ENCODE measurements at regions not wholly inside any gene's neighbourhood (a gene's known extent, or its start where the extent isn't known, plus 50 kb on each side); places are given as distances from the start of the nearest gene placed in this dataset.
"Not testable (repeated sequence)": the region's sequence is repeated elsewhere in the genome, so short reads cannot be mapped to it uniquely, and the experiment has no call there.

DNA sequence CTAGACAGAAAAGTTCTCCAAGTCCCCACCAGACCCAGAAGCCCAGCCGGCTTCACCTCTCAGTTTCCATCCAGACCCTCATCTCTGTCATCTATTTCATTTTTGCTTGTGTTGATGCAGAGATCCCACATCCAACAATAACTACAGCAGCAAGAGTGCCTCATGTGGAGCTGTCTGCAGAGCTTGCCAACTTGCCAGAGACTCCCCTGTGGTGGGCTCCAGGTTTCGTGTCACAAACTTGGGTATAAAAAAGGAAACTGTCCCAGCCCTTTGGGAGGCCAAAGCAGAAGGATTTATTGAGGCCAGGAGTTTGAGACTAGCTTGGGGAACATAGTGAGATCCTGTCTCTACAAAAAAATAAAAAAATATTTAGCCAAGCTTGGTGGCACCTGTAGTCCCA, 182.4 kb upstream of the ATP10A start:
- DNase-seq (ENCODE audit: low spot score): no peak
- Histone ChIP-seq H3K36me3 (no peaks in the 10 kb centered on the region), H3K27ac (no peak overlapping the region), H3K4me1 (no peaks in the 10 kb centered on the region), H3K4me3 (no peak overlapping the region), H3K27me3 (no peaks in the 10 kb centered on the region), H3K9me3 (peaks cover 0 to 4% of the 10 kb centered on the region in 2 donors)
- TF ChIP-seq, protein P1, sequence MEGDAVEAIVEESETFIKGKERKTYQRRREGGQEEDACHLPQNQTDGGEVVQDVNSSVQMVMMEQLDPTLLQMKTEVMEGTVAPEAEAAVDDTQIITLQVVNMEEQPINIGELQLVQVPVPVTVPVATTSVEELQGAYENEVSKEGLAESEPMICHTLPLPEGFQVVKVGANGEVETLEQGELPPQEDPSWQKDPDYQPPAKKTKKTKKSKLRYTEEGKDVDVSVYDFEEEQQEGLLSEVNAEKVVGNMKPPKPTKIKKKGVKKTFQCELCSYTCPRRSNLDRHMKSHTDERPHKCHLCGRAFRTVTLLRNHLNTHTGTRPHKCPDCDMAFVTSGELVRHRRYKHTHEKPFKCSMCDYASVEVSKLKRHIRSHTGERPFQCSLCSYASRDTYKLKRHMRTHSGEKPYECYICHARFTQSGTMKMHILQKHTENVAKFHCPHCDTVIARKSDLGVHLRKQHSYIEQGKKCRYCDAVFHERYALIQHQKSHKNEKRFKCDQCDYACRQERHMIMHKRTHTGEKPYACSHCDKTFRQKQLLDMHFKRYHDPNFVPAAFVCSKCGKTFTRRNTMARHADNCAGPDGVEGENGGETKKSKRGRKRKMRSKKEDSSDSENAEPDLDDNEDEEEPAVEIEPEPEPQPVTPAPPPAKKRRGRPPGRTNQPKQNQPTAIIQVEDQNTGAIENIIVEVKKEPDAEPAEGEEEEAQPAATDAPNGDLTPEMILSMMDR (IDR thresholded peaks at IDR 0.05): no peak

DNA sequence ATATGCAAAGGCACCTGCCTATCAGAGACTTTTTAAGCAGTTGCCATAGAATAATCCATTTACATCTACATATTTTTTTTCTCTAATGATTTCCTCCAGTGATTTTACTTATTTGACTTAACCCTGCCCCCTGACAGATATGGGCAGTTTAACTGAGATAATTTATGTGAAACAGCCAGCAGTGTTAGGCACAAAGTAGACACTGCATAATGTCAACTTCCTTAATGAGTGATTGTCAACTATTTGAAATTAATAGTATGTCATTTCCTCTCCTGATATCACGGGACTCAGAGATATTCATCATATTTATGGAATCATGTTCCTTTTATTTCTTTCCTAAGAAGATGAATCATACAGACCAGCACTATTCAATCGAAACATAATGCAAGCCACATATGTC, 179.9 kb upstream of the ATP10A start:
- Histone ChIP-seq H3K4me1 (no peaks in the 10 kb centered on the region), H3K4me3 (no peak overlapping the region), H3K36me3 (no peaks in the 10 kb centered on the region), H3K27me3 (no peaks in the 10 kb centered on the region), H3K9me3 (peaks cover 0 to 4% of the 10 kb centered on the region in 2 donors), H3K27ac (no peak overlapping the region)
- no peak for DNase-seq (ENCODE audit: low spot score)
- TF ChIP-seq, protein P1 (IDR thresholded peaks at IDR 0.05): no peak

DNA sequence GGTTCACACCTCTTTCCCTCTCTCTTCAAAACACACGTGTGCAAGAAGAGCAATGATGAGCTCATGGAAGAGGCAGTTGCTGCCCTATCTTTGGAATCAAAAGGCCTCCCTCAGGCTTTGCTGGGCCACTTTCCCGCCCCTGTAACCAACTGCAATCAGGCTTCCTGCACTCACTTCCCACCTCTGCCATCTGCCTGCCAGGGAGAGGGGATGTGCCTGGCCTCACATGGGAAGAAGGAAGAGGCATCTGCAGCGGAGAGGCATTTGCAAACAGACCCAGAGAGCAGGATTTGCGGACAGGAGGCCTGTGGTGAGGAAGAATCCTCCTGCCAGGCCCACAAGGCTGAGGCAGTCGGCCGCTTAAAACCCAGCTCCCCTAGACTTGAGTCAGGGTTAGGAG, 175.6 kb upstream of the ATP10A start:
- TF ChIP-seq, protein P1 (IDR thresholded peaks at IDR 0.05): no peak
- H3K27ac ChIP-seq: no peak overlapping the region
- H3K27me3 ChIP-seq: no peaks in the 10 kb centered on the region
- H3K9me3 ChIP-seq: peaks cover 0 to 4% of the 10 kb centered on the region in 2 donors
- DNase-seq (ENCODE audit: low spot score): no peak
- H3K4me1 ChIP-seq: no peaks in the 10 kb centered on the region
- no peaks in the 10 kb centered on the region for H3K36me3 ChIP-seq
- no peak overlapping the region for H3K4me3 ChIP-seq

DNA sequence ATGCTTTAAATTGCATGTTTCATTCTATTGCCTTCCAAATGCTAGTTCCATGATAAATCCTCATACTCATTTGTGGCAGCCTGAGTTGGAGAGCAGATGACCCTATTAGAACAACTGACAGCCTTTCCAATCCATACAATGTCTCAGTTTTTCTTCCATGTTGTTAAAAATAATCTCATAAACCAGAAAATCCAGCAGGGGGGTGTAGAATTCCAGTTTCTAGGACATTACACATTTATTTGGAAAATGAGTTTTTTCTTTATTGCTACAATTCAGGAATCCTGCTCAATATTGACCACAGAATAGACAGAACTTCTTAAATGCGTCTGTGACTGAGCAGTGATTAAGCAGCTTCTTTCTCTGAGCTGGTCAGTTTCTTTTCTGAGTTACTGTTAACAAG, 174.2 kb upstream of the ATP10A start:
- DNase-seq (ENCODE audit: low spot score): no peak
- no peak overlapping the region for H3K4me3 ChIP-seq
- no peaks in the 10 kb centered on the region for H3K4me1 ChIP-seq
- TF ChIP-seq, protein P1 (IDR thresholded peaks at IDR 0.05): no peak
- no peaks in the 10 kb centered on the region for H3K36me3 ChIP-seq
- H3K27ac ChIP-seq: no peak overlapping the region
- H3K9me3 ChIP-seq: peaks cover 0 to 4% of the 10 kb centered on the region in 2 donors
- H3K27me3 ChIP-seq: no peaks in the 10 kb centered on the region

DNA sequence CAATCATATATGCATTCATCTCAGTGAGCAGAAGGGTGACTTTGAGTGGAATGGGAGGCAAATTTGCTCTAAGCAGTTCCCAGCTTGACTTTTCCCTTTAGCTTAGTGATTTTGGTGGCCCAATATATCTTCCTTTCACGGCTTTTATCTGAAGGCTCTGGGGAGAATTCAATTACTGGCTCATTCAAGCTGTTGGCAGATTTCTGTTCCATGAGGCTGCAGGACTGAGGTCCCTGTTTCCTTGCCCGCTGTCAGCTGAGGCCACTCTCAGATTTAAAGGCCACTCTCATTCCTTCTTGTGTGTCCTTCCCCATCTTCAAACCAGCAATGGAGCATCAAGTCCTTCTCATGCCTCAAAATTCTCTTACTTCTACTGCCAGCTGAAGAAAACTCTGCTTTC, 170.4 kb upstream of the ATP10A start:
- H3K27me3 ChIP-seq: no peaks in the 10 kb centered on the region
- no peak overlapping the region for H3K4me3 ChIP-seq
- TF ChIP-seq, protein P1 (IDR thresholded peaks at IDR 0.05): no peak
- no peaks in the 10 kb centered on the region for H3K9me3 ChIP-seq
- H3K27ac ChIP-seq: no peak overlapping the region
- DNase-seq (ENCODE audit: low spot score): no peak
- H3K36me3 ChIP-seq: no peaks in the 10 kb centered on the region
- no peaks in the 10 kb centered on the region for H3K4me1 ChIP-seq

DNA sequence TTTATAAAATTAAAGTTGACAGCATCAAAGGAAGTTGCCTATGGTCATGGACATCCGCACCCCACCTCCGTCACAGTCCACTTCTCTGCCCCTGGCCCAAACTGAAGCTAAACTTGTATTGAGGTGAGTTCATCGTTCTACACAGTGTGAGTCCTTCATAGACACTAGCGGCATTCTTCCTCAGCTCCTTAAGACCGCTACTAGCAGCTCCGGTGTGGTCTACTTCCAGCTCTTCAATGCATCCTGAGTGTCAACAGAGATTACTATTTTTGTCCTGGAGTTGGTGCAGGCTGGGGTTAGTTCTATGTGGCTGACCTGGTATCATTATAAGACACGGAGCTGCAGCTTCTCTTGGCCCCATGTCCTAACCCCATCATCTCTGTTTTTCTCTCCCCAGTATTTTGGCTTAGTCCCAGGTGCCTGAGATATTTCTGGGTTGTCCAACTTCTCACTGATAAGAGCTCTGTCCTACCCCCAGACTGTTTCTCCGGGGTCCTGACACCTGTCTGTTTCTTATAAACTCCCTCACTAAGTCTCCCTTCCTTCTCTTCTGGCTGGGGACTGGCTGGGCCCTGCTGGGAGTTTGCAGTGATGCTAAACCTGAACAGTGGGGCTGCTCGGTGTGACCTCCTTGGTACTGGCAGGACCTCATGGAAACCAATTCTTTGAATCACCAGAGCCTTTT, 169.2 kb upstream of the ATP10A start:
- H3K27ac ChIP-seq: no peak overlapping the region

DNA sequence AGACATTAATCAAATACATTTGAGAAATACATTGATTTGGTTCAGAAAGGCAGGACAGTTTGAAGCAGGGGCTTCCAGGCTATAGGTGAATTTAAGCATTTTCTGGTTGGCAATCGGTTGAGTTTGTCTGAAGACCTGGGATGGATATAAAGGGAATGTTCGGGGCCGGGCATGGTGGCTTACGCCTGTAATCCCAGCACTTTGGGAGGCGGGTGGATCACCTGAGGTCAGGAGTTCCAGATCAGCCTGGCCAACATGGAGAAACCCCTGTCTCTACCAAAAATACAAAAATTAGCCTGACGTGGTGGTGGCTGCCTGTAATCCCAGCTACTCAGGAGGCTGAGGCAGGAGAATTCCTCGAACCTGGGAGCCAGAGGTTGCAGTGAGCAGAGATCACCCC, 166.5 kb upstream of the ATP10A start:
- not testable (repeated sequence) for H3K4me1 ChIP-seq; H3K27ac ChIP-seq; H3K27me3 ChIP-seq; H3K9me3 ChIP-seq; H3K4me3 ChIP-seq; H3K36me3 ChIP-seq; DNase-seq (ENCODE audit: low spot score)

More for the DNA sequence above, 169.2 kb upstream of the ATP10A start:
- H3K4me3 ChIP-seq: no peak overlapping the region
- no peaks in the 10 kb centered on the region for H3K4me1 ChIP-seq
- DNase-seq (ENCODE audit: low spot score): no peak
- H3K36me3 ChIP-seq: no peaks in the 10 kb centered on the region
- H3K9me3 ChIP-seq: no peaks in the 10 kb centered on the region
- H3K27me3 ChIP-seq: no peaks in the 10 kb centered on the region
- TF ChIP-seq, protein P1 (IDR thresholded peaks at IDR 0.05): no peak
